WERI-Rb-1 (cell line): ENCODE measurements at regions not wholly inside any gene's neighbourhood (a gene's known extent, or its start where the extent isn't known, plus 50 kb on each side); places are given as distances from the start of the nearest gene placed in this dataset.

Experiments used
- DNase-seq: peaks from one replicate; pipeline ENCODE4 v3.0.0-alpha.2; 2020
- H3K27ac ChIP-seq: fragments of 250-450 bp; sonication (Bioruptor Pico); 2 replicates; pipeline ENCODE4 v1.5.1; 2020; ENCODE audit warnings: mild to moderate bottlenecking, moderate library complexity
- H3K27me3 ChIP-seq: fragments of 250-450 bp; sonication (Bioruptor Pico); 2 replicates; pipeline ENCODE4 v1.5.1; 2021; ENCODE audit warnings: mild to moderate bottlenecking, low read depth, moderate library complexity; ENCODE audit not compliant: insufficient read depth, severe bottlenecking
- H3K36me3 ChIP-seq: fragments of 250-450 bp; sonication (Bioruptor Pico); 2 replicates; pipeline ENCODE4 v1.5.1; 2020; ENCODE audit warnings: mild to moderate bottlenecking, moderate library complexity
- H3K4me3 ChIP-seq: 2 replicates; pipeline ENCODE4 v1.5.1; 2011; ENCODE audit warnings: low read depth, mild to moderate bottlenecking, control low read depth, low read length
- H3K9me3 ChIP-seq: fragments of 250-450 bp; sonication (Bioruptor Pico); 2 replicates; pipeline ENCODE4 v1.5.1; 2021; ENCODE audit warnings: mild to moderate bottlenecking, moderate library complexity; ENCODE audit not compliant: severe bottlenecking
- TF ChIP-seq, protein P1 (sequence below): IDR thresholded peaks from 2 replicates; pipeline ENCODE4 v1.5.1; 2011; ENCODE audit warnings: low read depth, mild to moderate bottlenecking, control low read depth, inconsistent platforms, low read length

DNA sequence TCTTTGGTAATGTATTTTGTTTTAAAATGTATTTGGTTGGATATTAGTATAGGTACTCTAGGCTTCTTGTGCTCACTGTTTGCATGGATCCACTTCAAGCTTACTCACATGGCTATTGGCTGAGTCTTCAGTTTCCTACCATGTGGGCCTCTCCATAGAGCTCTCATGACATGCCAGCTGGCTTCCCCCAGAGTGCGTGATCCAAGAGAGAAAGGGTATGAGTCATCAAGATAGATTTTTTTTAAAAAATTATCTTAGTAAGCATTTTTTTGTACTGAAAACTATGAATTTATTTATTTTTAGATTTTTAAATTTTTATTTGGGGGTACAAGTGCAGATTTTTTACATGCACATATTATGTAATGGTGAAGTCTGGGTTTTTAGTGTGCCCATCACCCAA is 219.1 kb upstream of the AMOT start:
- H3K27me3 ChIP-seq: peaks cover 49% of the 10 kb centered on the region
- H3K36me3 ChIP-seq: no peaks in the 10 kb centered on the region
- no peak overlapping the region for H3K27ac ChIP-seq
- DNase-seq: no peak
- TF ChIP-seq, protein P1, sequence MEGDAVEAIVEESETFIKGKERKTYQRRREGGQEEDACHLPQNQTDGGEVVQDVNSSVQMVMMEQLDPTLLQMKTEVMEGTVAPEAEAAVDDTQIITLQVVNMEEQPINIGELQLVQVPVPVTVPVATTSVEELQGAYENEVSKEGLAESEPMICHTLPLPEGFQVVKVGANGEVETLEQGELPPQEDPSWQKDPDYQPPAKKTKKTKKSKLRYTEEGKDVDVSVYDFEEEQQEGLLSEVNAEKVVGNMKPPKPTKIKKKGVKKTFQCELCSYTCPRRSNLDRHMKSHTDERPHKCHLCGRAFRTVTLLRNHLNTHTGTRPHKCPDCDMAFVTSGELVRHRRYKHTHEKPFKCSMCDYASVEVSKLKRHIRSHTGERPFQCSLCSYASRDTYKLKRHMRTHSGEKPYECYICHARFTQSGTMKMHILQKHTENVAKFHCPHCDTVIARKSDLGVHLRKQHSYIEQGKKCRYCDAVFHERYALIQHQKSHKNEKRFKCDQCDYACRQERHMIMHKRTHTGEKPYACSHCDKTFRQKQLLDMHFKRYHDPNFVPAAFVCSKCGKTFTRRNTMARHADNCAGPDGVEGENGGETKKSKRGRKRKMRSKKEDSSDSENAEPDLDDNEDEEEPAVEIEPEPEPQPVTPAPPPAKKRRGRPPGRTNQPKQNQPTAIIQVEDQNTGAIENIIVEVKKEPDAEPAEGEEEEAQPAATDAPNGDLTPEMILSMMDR: no peak
- H3K9me3 ChIP-seq: peaks cover 5% of the 10 kb centered on the region
- H3K4me3 ChIP-seq: no peak overlapping the region

DNA sequence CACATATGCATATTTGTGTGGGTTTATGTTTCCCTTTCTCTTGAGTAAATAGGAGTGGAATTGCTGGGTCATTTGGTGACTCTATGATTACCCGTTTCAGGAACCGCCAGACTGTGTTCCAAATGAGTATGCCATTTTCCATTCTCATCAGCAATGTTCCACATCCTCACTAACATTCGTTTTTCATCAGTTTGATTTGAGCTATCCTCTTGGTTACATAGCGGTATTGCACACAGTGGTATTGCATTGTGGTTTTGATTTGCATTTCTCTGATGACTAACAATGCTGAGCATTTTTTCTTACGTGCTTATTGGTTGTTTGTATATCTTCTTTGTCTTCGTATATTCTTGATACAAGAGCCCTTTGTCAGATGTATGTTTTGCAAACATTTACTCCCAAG is 218.0 kb upstream of the AMOT start:
- Histone ChIP-seq H3K27ac (no peak overlapping the region), H3K27me3 (peaks cover 49% of the 10 kb centered on the region), H3K36me3 (no peaks in the 10 kb centered on the region), H3K4me3 (no peak overlapping the region), H3K9me3 (peaks cover 5% of the 10 kb centered on the region)
- DNase-seq: no peak
- TF ChIP-seq, protein P1: no peak

GRCh38 chrX:113048896-113049295 is 208.3 kb upstream of the AMOT start:
- DNase-seq: no peak
- H3K27ac ChIP-seq: no peak overlapping the region
- H3K4me3 ChIP-seq: no peak overlapping the region
- no peaks in the 10 kb centered on the region for H3K9me3 ChIP-seq
- peaks cover 53% of the 10 kb centered on the region for H3K27me3 ChIP-seq
- TF ChIP-seq, protein P1: no peak
- H3K36me3 ChIP-seq: no peaks in the 10 kb centered on the region

DNA sequence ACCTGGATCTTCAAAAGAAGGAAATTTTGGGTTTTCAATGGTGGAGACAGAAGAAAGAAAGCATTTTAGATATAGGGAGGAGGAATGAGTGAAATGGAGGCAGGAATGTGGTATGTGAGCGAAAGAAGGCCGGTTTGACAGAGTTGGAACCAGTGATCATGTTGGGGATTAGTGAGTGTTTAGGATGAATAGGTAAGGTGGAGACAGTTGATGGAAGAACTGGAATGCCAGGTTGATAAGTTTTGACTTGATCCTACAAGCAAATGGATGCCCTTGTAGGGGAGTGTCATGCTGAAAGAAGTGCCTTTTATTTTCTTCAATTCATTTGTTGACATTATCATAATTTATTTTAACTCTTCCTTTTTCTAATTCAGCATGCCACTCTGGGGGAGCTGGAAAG is 207.8 kb upstream of the AMOT start:
- Histone ChIP-seq H3K27ac (no peak overlapping the region), H3K9me3 (no peaks in the 10 kb centered on the region), H3K27me3 (peaks cover 56% of the 10 kb centered on the region), H3K36me3 (no peaks in the 10 kb centered on the region), H3K4me3 (no peak overlapping the region)
- TF ChIP-seq, protein P1: no peak
- no peak for DNase-seq

- no peak overlapping the region for H3K27ac ChIP-seq
- peaks cover 4% of the 10 kb centered on the region for H3K9me3 ChIP-seq
- TF ChIP-seq, protein P1: no peak
- H3K4me3 ChIP-seq: no peak overlapping the region
- no peaks in the 10 kb centered on the region for H3K36me3 ChIP-seq
- no peak for DNase-seq
- H3K27me3 ChIP-seq: peaks cover 50% of the 10 kb centered on the region
Observed at GRCh38 chrX:113033966-113034680, 193.5 kb upstream of the AMOT start.

GRCh38 chrX:113019958-113020357 is 179.3 kb upstream of the AMOT start:
- H3K36me3 ChIP-seq: no peaks in the 10 kb centered on the region
- no peak overlapping the region for H3K4me3 ChIP-seq
- no peak overlapping the region for H3K27ac ChIP-seq
- H3K9me3 ChIP-seq: no peaks in the 10 kb centered on the region
- no peak for DNase-seq
- H3K27me3 ChIP-seq: peaks cover 40% of the 10 kb centered on the region
- TF ChIP-seq, protein P1: no peak
